ENCODE measurements at regions not wholly inside any gene's neighbourhood (a gene's known extent, or its start where the extent isn't known, plus 50 kb on each side); places are given as distances from the start of the nearest gene placed in this dataset.

DNA sequence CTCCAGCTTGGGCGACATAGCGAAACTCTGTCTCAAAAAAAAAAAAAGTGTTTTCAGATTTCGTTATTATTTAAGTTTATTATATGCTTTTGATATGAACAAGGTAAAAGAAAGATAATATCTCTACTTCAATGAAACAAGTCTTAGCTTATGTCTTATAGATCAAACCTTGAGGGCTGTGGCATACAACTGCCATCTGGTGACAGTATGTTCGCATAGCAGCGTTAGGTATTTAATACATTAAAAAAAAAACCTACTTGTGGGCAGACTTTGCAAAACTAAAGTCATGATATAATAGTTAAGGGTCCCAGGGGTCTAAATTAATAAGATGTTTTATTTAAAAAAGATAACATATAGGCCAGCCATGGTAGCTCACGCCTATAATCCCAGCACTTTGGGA is 161.2 kb upstream of the AMOT start:
- Histone ChIP-seq H3K79me2 (ENCODE audit: control insufficient read depth, insufficient read depth, low read length) (no peaks in the 10 kb centered on the region), H3K9ac (ENCODE audit: insufficient read depth in 1 of 2, low read depth in 2 of 2, low read length in 2 of 2) (no peak overlapping the region), H3K9me3 (replicated peaks; ENCODE audit: control insufficient read depth, insufficient read depth, low read depth, low read length) (no peaks in the 10 kb centered on the region), H3K9me1 (ENCODE audit: control insufficient read depth, insufficient read depth, low read length) (no peaks in the 10 kb centered on the region), H3K4me3 (no peak overlapping the region), H3K27ac (ENCODE audit: extremely low read depth, low read depth, low read length) (no peak overlapping the region), H4K20me1 (replicated peaks; ENCODE audit: control insufficient read depth, insufficient read depth, low read length) (no peaks in the 10 kb centered on the region), H3K4me1 (replicated peaks in 1 of 2; ENCODE audit: control insufficient read depth in 2 of 2, insufficient read depth in 2 of 2, low read length in 2 of 2) (no peaks in the 10 kb centered on the region), H3K4me2 (ENCODE audit: insufficient read depth, low read length) (no peak overlapping the region), H3K36me3 (ENCODE audit: control insufficient read depth, insufficient read depth, low read length) (no peaks in the 10 kb centered on the region), H2AFZ (ENCODE audit: low read depth, low read length) (no peak overlapping the region), H3K27me3 (ENCODE audit: control insufficient read depth in 2 of 2, insufficient read depth in 2 of 2, low read length in 2 of 2) (no peaks in the 10 kb centered on the region)
- intact Hi-C loops (cut with micrococcal nuclease) (no loop called here), in situ Hi-C loops (cut with MboI) (no loop called here)
- no peak for FAIRE-seq
- CTCF ChIA-PET (ENCODE audit: low intra/inter-chr PET ratio) = no interaction called here
- BruUV-seq (replicated peaks) = no TSS peak
- POLR2A ChIA-PET = no interaction called here
- no peak for ATAC-seq
- 3% methylated on average over 6 of the region's 6 CpGs for WGBS (ENCODE audit: insufficient coverage, low coverage, missing lambda C conversion rate)
- DNase-seq (ENCODE audit: extremely low read depth in 1 of 4, low spot score in 3 of 4) = no peak
- TF ChIP-seq FOXJ3 (CRISPR knock-in tag; IDR thresholded peaks at IDR 0.05) (no peak), ZNF592 (IDR thresholded peaks at IDR 0.05) (no peak)
- TF ChIP-seq, protein P1, sequence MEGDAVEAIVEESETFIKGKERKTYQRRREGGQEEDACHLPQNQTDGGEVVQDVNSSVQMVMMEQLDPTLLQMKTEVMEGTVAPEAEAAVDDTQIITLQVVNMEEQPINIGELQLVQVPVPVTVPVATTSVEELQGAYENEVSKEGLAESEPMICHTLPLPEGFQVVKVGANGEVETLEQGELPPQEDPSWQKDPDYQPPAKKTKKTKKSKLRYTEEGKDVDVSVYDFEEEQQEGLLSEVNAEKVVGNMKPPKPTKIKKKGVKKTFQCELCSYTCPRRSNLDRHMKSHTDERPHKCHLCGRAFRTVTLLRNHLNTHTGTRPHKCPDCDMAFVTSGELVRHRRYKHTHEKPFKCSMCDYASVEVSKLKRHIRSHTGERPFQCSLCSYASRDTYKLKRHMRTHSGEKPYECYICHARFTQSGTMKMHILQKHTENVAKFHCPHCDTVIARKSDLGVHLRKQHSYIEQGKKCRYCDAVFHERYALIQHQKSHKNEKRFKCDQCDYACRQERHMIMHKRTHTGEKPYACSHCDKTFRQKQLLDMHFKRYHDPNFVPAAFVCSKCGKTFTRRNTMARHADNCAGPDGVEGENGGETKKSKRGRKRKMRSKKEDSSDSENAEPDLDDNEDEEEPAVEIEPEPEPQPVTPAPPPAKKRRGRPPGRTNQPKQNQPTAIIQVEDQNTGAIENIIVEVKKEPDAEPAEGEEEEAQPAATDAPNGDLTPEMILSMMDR (IDR thresholded peaks at IDR 0.05 in 2 of 3, conservative IDR thresholded peaks at IDR 0.05 in 1 of 3; ENCODE audit: insufficient read depth in 2 of 3, low read depth in 1 of 3, low read length in 3 of 3) = 0 out of 6 replicates have a peak, but pooled peaks of 1 of the 3 experiments have one; percentile 8

Measured in K562 (cell line).